HG02870 (cell line): ENCODE measurements at regions not wholly inside any gene's neighbourhood (a gene's known extent, or its start where the extent isn't known, plus 50 kb on each side); places are given as distances from the start of the nearest gene placed in this dataset.
"Not testable (repeated sequence)": the region's sequence is repeated elsewhere in the genome, so short reads cannot be mapped to it uniquely, and the experiment has no call there.

Experiments used
- ATAC-seq: cut with Tn5 transposase; IDR thresholded peaks from one replicate; pipeline ENCODE4 v1.9.1; 2021; ENCODE audit warnings: mild to moderate bottlenecking, moderate library complexity; ENCODE audit not compliant: unreplicated experiment

DNA sequence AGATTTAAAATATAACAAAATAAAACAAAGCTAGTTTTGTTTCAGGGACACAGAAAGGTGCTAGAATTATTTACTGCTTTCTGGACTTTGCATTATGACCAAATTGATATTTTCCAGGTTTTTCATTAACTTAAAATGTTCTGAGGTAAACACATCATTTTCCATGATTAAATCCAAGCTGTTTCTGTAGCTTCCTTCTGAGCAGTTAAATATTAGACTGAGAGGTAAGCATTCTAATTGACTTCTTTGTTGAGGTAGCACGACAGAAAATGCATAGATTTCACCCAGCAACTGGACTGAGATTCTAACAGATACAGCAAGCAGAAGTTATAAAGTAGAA lies 98.3 kb downstream of the BMP4 start:
- no peak for ATAC-seq

DNA sequence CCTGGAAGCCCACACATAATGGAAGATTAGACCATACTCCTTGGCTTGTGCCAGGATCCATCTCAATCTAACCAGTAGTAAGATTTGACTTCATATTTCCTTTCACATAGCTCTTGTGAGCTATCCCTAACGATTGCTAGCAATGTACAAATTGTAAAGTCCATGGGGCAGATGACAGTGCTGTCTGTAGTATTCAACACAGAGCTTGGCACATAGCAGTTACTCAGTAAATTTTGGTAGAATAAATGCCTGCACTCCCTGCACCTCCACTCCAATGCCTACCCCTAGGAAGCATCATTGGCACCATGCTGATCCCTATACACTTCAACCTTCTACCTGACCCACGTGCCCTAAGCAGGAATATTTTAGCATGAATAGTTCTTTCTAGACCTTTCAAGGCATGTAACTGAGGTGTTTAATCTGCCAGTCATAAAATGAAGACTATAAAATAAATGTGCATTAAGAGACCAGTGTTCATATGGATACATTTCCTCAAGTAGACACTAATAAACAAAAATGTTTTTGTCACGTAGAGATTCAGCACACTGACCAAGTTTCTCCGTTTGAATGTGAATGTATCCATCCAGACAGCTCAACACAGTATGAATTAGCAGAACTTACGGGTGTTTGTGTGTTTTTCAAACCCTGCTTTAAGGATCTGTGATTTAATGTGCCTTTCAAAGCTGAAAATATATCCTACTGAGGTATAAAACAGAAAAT lies 98.8 kb downstream of the BMP4 start:
- no peak for ATAC-seq

DNA sequence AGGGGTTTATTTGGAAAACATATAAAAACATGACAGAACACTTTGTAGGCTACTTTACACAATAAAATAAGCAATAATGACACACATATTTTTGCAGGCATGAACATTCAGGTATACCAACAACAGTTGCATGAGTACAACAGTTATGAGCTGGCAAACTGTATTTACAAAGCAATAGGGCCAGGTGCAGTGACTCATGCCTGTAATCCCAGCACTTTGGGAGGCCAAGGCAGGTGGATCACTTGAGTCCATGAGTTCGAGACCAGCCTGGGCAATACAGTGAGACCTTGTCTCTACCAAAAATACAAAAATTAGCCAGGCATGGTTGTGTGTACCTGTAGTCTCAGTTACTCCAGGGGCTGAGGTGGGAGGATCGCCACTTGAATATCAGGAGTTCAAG lies 101.1 kb downstream of the BMP4 start:
- ATAC-seq, result no peak

DNA sequence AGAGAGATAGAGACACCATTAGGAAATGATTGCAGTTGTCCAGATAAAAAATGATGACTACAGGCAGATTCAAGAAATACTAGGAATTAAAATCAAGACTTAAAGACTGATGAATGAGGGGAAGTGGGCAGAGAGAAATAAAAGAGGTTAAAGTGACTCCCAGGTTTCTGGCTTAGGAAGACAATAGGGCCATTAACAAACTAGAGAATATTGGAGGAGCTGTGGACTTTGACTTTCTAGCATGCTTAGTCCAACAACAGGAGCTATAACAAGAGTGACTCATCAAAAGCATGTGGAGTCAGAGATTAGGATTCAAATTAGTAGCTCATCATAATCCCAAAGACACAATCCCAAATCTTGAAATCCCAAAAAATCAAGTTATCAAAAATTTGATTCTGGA lies 101.5 kb downstream of the BMP4 start:
- ATAC-seq, result no peak

DNA sequence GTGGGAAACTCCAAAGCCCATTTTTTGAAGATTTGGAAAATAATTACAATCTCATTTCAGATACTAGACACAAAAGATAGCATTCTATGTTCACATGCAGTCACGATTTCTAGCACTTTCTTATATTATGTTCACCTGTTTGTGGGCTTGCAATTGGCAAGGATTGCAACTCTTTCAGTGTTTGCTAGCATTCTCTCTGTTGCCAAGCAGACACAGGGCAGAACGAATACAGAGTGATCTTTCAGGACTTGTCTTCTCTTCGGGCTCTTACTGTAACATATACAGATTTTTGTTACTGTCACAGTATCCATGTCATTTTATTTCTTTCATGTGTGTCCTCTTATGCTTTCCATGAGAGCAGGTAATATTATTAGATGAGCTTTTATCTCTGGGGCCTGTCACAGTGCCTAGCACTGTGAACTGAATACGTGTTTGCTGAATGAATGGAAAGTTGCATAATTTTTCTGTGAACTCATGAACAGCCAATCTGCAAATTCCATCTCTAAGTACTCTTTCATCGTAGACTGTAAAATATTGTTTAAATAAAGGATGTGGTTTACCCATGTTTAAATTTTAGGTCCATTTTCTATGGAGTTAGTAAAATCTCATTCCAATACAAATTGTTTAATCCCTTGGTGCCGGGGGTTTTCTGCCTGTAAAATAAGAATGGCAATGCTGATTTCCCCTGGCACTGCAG lies 105.1 kb downstream of the BMP4 start:
- ATAC-seq, result no peak

GRCh38 chr14:53850714-53851296 lies 105.8 kb downstream of the BMP4 start:
- no peak for ATAC-seq

- ATAC-seq, result no peak
These were observed 107.1 kb downstream of the BMP4 start for GRCh38 chr14:53849549-53849948.

DNA sequence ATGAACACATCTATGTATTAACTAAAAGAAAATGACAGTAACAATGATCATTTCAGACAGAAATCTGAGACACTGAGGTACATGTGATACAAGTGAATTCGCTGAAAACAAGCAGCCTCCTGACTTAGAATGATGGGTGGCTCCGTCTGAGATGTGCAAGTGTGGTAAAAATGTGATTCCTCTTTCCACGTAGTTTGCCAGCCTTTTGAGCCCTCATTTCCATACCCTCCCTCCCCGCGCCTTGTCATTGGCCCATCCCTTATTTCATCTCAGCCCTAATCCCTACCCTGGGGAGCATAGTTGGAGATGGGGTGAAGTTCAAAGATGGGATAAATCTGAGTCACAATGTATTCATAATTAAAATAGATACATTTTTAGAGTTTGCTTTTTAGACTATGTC lies 107.8 kb downstream of the BMP4 start:
- no peak for ATAC-seq

DNA sequence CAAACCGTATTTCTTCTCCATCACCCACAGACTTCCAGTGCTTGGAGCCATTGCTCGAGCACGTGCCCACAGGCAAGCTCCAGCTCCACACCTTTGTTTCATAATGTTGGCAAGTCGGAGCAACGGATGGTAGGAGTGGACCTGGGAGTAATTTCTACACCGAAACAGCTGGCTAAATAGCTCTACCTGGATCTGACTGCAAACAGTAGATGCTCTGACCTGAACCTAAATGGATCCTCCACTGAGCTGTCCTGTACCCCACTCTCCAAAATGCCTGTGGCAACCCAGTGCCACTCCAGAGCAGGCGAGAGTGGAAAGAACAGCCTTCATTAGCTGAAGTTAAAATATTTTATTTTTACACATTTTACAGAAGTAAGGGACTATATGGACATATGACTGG lies 108.7 kb downstream of the BMP4 start:
- no peak for ATAC-seq

GRCh38 chr14:53847057-53847456 lies 109.6 kb downstream of the BMP4 start:
- ATAC-seq, result no peak

DNA sequence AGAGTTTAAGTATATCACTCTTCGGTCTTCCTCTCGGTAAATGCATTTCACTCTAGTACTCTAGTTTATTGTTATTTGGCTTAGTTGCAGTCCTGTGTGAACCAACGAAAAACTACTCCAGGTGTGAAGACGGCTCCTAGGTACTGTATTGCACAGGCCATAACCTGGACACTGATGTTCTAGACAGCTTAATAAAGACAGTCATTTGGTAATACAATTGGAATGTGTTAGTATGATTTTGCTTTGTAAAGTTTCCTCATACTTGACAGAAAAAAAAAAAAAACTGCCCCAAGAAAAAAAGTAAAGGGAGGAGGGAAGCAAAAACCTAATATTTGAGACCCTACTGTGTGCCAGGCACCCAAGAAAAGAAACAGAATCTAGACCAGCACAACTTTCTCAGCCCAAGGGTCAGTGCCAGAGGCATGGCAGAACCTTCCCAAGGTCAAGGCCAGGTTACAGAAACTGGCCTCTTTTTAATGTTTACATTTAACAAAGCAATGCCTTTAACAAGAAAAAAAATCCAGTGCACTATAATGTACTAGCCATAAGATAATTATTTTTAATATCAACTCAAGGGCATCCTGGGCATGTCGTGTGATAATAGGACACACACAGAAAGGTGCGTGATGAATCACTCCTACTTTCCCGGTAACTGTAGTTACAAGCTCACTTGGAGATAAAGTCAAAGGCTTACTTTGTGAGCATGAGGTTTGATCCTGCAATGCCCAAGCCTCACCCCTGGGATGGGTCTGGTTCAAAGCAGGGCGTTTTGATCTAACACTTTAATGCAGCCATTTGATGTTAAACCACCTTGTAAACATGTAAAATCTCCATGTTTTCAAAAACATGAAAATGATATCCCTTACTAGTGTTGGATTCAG lies 110.6 kb downstream of the BMP4 start:
- no peak for ATAC-seq

- ATAC-seq, result no peak
These were observed 113.7 kb downstream of the BMP4 start for GRCh38 chr14:53842938-53843337.

DNA sequence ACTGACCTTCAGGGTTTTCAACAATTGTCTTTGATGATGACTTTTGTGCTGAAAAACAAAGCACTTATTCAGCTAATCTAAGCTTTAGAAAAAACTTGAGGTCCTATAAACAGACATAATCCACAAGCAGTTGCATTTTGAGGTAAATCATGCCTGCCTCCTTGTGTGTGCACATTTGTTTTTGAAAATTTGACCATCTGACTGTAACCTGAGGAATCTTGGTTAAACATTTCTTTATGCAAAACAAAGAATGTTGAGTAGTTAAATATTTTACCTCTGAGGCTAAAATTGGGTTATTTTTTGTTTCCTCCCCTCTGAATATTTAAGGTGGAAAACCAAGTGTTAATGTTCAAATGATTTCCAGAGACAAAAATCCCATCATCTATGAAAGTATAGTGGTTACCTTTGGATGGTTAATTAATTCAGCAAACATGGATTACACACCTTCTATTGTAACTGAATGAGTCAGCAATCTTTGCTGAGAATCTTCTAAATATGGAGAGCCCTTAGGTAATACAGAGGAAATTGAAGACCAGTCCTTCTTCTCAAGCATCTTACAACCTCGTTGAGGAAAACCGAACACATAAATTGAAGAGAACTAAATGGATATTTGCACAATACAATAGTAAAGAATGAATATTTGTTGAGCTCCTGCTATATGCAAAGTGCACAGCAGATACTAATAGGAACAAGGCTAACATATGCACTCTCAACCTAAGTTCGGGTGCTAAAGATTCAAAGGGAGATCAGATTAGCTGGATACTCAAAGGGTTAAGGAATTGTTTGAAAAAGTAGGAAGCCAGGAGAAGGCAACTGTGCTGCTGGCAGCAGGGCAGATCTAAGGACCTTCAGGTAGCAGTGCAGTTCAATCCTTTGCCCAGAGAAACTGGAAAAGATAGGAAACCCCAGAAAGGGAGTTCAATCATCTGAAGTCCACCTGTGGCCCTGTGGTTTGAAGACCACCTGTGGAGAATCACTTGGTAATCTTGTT lies 115.2 kb downstream of the BMP4 start:
- ATAC-seq, result no peak

DNA sequence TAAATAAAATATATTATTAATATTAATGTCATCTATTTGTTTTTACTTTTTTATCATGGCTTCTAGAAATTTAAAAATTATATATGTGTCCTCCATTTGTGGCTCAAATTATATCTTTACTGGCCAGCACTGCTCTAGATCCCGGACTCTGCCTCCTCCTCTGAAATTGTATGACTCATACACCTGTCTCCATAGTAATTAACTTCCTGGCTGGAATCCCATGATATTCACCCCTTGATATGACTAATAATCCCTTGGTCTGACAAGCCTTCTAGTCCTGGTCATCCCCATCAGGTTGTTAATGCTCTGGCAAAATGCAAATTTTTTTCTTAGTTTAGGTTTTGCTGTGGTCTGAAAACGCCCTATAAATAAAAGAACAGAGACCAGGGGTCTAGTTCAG lies 116.2 kb downstream of the BMP4 start:
- no peak for ATAC-seq

GRCh38 chr14:53838374-53838773 lies 118.3 kb downstream of the BMP4 start:
- ATAC-seq, result no peak

GRCh38 chr14:53837656-53838055 lies 119.0 kb downstream of the BMP4 start:
- ATAC-seq, result not testable (repeated sequence)

- no peak for ATAC-seq
These were observed 120.1 kb downstream of the BMP4 start for GRCh38 chr14:53836551-53836950.

DNA sequence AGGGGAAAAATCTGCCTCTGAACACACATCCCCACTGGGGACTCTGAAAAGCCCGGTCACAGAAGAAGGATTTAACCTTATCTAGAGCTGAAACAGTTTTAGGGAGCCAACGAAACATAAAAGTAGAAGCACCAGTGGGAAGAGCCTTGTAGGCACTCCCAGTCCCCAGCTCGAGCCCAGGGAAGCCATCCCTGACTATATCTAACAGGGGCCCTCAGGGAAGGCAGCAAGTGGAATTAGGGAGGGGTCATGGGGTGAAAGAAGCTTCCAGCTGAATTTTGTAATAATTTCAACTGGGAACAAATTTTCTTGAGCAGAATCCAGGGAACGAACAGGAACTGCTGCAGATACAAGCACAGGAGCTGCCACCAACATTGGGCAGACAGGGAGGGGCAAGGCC lies 127.8 kb downstream of the BMP4 start:
- ATAC-seq, result no peak

GRCh38 chr14:53824061-53824460 lies 132.6 kb downstream of the BMP4 start:
- ATAC-seq, result no peak

DNA sequence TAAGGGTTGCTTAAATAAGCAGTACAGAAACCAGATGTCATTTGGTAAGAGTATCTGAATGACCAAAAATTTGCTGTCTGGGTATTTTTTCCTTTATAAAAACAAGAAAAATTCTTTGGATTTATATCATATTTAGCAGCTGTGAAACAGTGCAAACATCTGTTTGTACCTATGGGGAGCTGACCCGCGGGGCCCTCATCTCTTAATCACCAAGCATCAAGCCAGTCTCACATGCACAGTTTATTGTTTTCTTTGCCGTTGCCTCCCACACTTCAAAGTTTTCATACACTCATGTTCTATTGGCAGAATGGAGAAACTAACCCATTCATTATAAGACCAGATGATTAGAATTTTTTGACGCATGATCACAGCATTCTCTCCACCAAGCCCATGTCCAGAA lies 142.2 kb downstream of the BMP4 start:
- no peak for ATAC-seq
